Lower leg skin (tissue), 3 donors: ENCODE measurements at regions not wholly inside any gene's neighbourhood (a gene's known extent, or its start where the extent isn't known, plus 50 kb on each side); places are given as distances from the start of the nearest gene placed in this dataset.
"Not testable (repeated sequence)": the region's sequence is repeated elsewhere in the genome, so short reads cannot be mapped to it uniquely, and the experiment has no call there.

ENCODE experiments used
- POLR2A ChIP-seq, 2 donors: fragments of 450-650 bp; IDR thresholded peaks; one replicate each; pipeline ENCODE4 v1.6.1; 2016 to 2017; ENCODE audit warnings: antibody characterized with exemption in 2 of 2, mild to moderate bottlenecking in 1 of 2, moderate library complexity in 1 of 2
- TF ChIP-seq, protein P1 (sequence below), 3 donors: fragments of 450-650 bp; IDR thresholded peaks; one replicate each; pipeline ENCODE4 v1.5.1; 2016; ENCODE audit warnings: antibody characterized with exemption in 3 of 3, mild to moderate bottlenecking in 3 of 3, moderate library complexity in 2 of 3

DNA sequence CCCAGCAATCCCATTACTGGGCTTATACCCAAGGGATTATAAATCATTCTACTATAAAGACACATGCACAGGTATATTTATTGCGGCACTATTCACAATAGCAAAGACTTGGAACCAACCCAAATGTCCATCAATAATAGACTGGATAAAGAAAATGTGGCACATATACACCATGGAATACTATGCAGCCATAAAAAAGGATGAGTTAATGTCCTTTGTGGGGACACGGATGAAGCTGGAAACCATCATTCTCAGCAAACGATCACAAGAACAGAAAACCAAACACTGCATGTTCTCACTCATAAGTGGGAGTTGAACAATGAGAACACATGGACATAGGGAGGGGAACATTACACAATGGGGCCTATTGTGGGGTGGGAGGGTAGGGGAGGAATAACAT, 224.4 kb upstream of the SERP2 start:
- TF ChIP-seq POLR2A (IDR thresholded peaks at IDR 0.05) = not testable (repeated sequence)
- TF ChIP-seq, protein P1, sequence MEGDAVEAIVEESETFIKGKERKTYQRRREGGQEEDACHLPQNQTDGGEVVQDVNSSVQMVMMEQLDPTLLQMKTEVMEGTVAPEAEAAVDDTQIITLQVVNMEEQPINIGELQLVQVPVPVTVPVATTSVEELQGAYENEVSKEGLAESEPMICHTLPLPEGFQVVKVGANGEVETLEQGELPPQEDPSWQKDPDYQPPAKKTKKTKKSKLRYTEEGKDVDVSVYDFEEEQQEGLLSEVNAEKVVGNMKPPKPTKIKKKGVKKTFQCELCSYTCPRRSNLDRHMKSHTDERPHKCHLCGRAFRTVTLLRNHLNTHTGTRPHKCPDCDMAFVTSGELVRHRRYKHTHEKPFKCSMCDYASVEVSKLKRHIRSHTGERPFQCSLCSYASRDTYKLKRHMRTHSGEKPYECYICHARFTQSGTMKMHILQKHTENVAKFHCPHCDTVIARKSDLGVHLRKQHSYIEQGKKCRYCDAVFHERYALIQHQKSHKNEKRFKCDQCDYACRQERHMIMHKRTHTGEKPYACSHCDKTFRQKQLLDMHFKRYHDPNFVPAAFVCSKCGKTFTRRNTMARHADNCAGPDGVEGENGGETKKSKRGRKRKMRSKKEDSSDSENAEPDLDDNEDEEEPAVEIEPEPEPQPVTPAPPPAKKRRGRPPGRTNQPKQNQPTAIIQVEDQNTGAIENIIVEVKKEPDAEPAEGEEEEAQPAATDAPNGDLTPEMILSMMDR (IDR thresholded peaks at IDR 0.05) = not testable (repeated sequence)
